ENCODE measurements at regions not wholly inside any gene's neighbourhood (a gene's known extent, or its start where the extent isn't known, plus 50 kb on each side); places are given as distances from the start of the nearest gene placed in this dataset.

GRCh38 chr2:146661473-146662096, 1183.2 kb upstream of the ACVR2A start:
- in situ Hi-C loops (cut with MboI; ENCODE audit: low sequenced_read_pairs): no loop called here

GRCh38 chr2:146659976-146660375, 1184.9 kb upstream of the ACVR2A start:
- in situ Hi-C loops (cut with MboI; ENCODE audit: low sequenced_read_pairs): no loop called here

GRCh38 chr2:146652311-146652710, 1192.5 kb upstream of the ACVR2A start:
- in situ Hi-C loops (cut with MboI; ENCODE audit: low sequenced_read_pairs): no loop called here

GRCh38 chr2:146651361-146651760, 1193.5 kb upstream of the ACVR2A start:
- in situ Hi-C loops (cut with MboI; ENCODE audit: low sequenced_read_pairs): no loop called here

- in situ Hi-C loops (cut with MboI; ENCODE audit: low sequenced_read_pairs): no loop called here
Observed at GRCh38 chr2:146642066-146642465, 1202.8 kb upstream of the ACVR2A start.

GRCh38 chr2:146634230-146635097, 1210.4 kb upstream of the ACVR2A start:
- in situ Hi-C loops (cut with MboI; ENCODE audit: low sequenced_read_pairs): no loop called here

- in situ Hi-C loops (cut with MboI; ENCODE audit: low sequenced_read_pairs): no loop called here
Observed at GRCh38 chr2:146633159-146633558, 1211.7 kb upstream of the ACVR2A start.

GRCh38 chr2:146632707-146633106, 1212.1 kb upstream of the ACVR2A start:
- in situ Hi-C loops (cut with MboI; ENCODE audit: low sequenced_read_pairs): no loop called here

- in situ Hi-C loops (cut with MboI; ENCODE audit: low sequenced_read_pairs): no loop called here
Observed at GRCh38 chr2:146624430-146625160, 1220.2 kb upstream of the ACVR2A start.

- in situ Hi-C loops (cut with MboI; ENCODE audit: low sequenced_read_pairs): no loop called here
Observed at GRCh38 chr2:146623771-146624170, 1221.1 kb upstream of the ACVR2A start.

GRCh38 chr2:146621656-146622055, 1223.2 kb upstream of the ACVR2A start:
- in situ Hi-C loops (cut with MboI; ENCODE audit: low sequenced_read_pairs): no loop called here

GRCh38 chr2:146615778-146616177, 1229.1 kb upstream of the ACVR2A start:
- in situ Hi-C loops (cut with MboI; ENCODE audit: low sequenced_read_pairs): no loop called here

GRCh38 chr2:146608490-146608889, 1236.3 kb upstream of the ACVR2A start:
- in situ Hi-C loops (cut with MboI; ENCODE audit: low sequenced_read_pairs): no loop called here

- in situ Hi-C loops (cut with MboI; ENCODE audit: low sequenced_read_pairs): no loop called here
Observed at GRCh38 chr2:146604521-146604920, 1240.3 kb upstream of the ACVR2A start.

GRCh38 chr2:146602856-146603255, 1242.0 kb upstream of the ACVR2A start:
- in situ Hi-C loops (cut with MboI; ENCODE audit: low sequenced_read_pairs): no loop called here

GRCh38 chr2:146602383-146602782, 1242.4 kb upstream of the ACVR2A start:
- in situ Hi-C loops (cut with MboI; ENCODE audit: low sequenced_read_pairs): no loop called here

GRCh38 chr2:146598791-146599190, 1246.0 kb upstream of the ACVR2A start:
- in situ Hi-C loops (cut with MboI; ENCODE audit: low sequenced_read_pairs): no loop called here

GRCh38 chr2:146597291-146597690, 1247.5 kb upstream of the ACVR2A start:
- in situ Hi-C loops (cut with MboI; ENCODE audit: low sequenced_read_pairs): no loop called here

- in situ Hi-C loops (cut with MboI; ENCODE audit: low sequenced_read_pairs): no loop called here
Observed at GRCh38 chr2:146591908-146592307, 1252.9 kb upstream of the ACVR2A start.

- in situ Hi-C loops (cut with MboI; ENCODE audit: low sequenced_read_pairs): no loop called here
Observed at GRCh38 chr2:146587291-146587713, 1257.5 kb upstream of the ACVR2A start.

GRCh38 chr2:146584316-146584715, 1260.5 kb upstream of the ACVR2A start:
- in situ Hi-C loops (cut with MboI; ENCODE audit: low sequenced_read_pairs): no loop called here
